ENCODE measurements at regions not wholly inside any gene's neighbourhood (a gene's known extent, or its start where the extent isn't known, plus 50 kb on each side); places are given as distances from the start of the nearest gene placed in this dataset.

DNA sequence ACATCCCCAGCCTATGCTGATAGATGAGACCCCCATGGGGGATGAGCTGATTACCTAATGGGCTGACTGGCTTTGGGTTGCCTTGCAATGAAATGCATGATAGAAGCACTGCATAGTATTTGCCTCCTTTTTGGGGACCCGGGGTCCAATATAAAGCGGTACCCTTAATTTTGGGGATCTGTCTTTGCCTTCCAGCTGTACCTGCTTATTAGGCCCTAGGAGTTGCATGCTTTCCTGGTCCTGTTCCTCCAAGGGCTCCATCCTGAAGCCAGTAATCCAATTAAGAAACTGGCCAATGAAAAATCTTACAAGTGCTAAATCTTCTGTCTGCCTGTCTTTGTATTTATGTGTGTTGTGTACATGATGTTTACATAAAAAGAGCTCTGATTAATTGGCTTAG lies 791.6 kb downstream of the TRIML1 start:
- H3K4me2 ChIP-seq (ENCODE audit: low read length) = no peak overlapping the region
- no peaks in the 10 kb centered on the region; the same call in 1 of the 2 replicates for H3K9me3 ChIP-seq (ENCODE audit: control insufficient read depth, insufficient read depth, low read length)
- TF ChIP-seq, protein P1, sequence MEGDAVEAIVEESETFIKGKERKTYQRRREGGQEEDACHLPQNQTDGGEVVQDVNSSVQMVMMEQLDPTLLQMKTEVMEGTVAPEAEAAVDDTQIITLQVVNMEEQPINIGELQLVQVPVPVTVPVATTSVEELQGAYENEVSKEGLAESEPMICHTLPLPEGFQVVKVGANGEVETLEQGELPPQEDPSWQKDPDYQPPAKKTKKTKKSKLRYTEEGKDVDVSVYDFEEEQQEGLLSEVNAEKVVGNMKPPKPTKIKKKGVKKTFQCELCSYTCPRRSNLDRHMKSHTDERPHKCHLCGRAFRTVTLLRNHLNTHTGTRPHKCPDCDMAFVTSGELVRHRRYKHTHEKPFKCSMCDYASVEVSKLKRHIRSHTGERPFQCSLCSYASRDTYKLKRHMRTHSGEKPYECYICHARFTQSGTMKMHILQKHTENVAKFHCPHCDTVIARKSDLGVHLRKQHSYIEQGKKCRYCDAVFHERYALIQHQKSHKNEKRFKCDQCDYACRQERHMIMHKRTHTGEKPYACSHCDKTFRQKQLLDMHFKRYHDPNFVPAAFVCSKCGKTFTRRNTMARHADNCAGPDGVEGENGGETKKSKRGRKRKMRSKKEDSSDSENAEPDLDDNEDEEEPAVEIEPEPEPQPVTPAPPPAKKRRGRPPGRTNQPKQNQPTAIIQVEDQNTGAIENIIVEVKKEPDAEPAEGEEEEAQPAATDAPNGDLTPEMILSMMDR (IDR thresholded peaks at IDR 0.05; ENCODE audit: low read depth, low read length, poor library complexity, severe bottlenecking) = no peak
- H3K9me2 ChIP-seq (replicated peaks; ENCODE audit: control insufficient read depth, low read length) = no peaks in the 10 kb centered on the region
- H4K20me1 ChIP-seq (ENCODE audit: control insufficient read depth, insufficient read depth, low read depth, low read length) = no peaks in the 10 kb centered on the region
- H3K79me2 ChIP-seq (ENCODE audit: control insufficient read depth, low read length) = no peaks in the 10 kb centered on the region
- no peaks in the 10 kb centered on the region for H3F3A ChIP-seq (ENCODE audit: control insufficient read depth, insufficient read depth)
- no peaks in the 10 kb centered on the region for H3K4me1 ChIP-seq (ENCODE audit: control insufficient read depth, low read length)
- H3K27me3 ChIP-seq (ENCODE audit: control insufficient read depth, low read length) = no peaks in the 10 kb centered on the region
- no peak overlapping the region for H3K27ac ChIP-seq (ENCODE audit: low read depth, low read length)
- no peaks in the 10 kb centered on the region for H3K36me3 ChIP-seq (ENCODE audit: control insufficient read depth, low read length)
- H3K4me3 ChIP-seq (ENCODE audit: low read length) = no peak overlapping the region

DNA sequence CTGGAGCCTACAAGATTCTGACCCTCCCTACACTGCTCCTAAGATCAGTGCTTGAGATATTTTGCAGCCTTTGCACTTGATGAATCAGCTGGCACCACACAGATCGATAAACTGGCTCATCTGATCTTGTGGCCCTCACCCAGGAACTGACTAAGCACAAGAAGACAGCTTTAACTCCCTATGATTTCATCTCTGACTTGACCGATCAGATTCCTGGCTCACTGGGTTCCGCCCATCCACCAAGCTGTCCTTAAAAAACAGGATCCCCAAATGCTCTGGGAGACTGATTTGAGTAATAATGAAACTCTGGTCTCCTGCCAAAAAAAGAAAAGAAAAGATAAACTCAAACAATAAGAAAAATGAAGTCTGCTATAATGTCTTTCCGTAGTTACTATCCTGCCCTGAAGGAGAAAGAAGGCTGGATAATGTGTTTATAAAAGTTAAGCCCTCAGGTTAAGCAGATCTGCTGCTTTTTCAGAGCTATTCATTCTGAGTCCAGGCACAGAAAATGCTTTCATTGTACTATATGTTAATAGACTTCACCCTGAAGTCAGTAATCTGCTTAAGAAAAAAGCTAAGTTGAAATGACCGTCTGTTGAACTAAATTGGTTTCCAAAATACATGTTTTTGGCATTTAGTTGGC lies 795.2 kb downstream of the TRIML1 start:
- no peak overlapping the region for H3K27ac ChIP-seq (ENCODE audit: low read depth, low read length)
- no peaks in the 10 kb centered on the region for H3K4me1 ChIP-seq (ENCODE audit: control insufficient read depth, low read length)
- H4K20me1 ChIP-seq (ENCODE audit: control insufficient read depth, insufficient read depth, low read depth, low read length) = no peaks in the 10 kb centered on the region
- TF ChIP-seq EZH2phosphoT487 (IDR thresholded peaks at IDR 0.05; ENCODE audit: borderline replicate concordance, low read length) = no peak
- TF ChIP-seq, protein P1 (IDR thresholded peaks at IDR 0.05; ENCODE audit: low read depth, low read length, poor library complexity, severe bottlenecking) = no peak
- no peaks in the 10 kb centered on the region for H3K36me3 ChIP-seq (ENCODE audit: control insufficient read depth, low read length)
- H3K4me2 ChIP-seq (ENCODE audit: low read length) = no peak overlapping the region
- H3K79me2 ChIP-seq (ENCODE audit: control insufficient read depth, low read length) = no peaks in the 10 kb centered on the region
- no peak overlapping the region for H3K4me3 ChIP-seq (ENCODE audit: low read length)
- no peaks in the 10 kb centered on the region for H3F3A ChIP-seq (ENCODE audit: control insufficient read depth, insufficient read depth)
- no peaks in the 10 kb centered on the region; the same call in 1 of the 2 replicates for H3K9me3 ChIP-seq (ENCODE audit: control insufficient read depth, insufficient read depth, low read length)
- H3K9me2 ChIP-seq (replicated peaks; ENCODE audit: control insufficient read depth, low read length) = no peaks in the 10 kb centered on the region
- no peaks in the 10 kb centered on the region for H3K27me3 ChIP-seq (ENCODE audit: control insufficient read depth, low read length)

DNA sequence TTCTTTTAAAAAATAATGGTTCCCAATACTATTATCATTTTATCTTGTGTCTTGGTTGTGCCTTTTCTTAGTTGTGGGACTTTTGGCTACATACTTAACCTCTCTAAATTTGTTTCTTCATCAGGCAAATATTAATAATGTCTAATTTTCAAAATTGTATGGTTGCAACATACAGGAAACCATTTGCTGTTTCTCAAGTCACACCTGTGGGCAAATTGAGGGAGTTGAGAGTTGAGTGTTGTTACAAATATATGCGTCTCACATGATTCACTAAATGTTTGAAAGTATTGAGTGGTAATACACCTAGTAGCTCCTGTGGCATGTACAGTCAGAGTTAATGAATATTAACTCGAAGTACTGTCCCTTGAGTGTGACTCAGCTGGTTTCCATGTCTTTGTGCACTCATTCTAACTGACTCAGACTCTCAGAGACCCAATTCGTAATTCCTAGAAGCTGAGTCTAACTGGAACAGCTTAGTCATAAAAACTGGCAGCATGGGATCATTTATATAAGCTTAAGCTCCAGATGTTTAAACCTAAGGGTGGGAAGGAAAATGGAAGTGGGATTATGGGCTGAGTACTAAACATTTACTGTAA lies 802.4 kb downstream of the TRIML1 start:
- Histone ChIP-seq H3F3A (ENCODE audit: control insufficient read depth, insufficient read depth) (no peaks in the 10 kb centered on the region), H3K27ac (ENCODE audit: low read depth, low read length) (no peak overlapping the region), H4K20me1 (ENCODE audit: control insufficient read depth, insufficient read depth, low read depth, low read length) (no peaks in the 10 kb centered on the region), H3K4me1 (ENCODE audit: control insufficient read depth, low read length) (no peaks in the 10 kb centered on the region), H3K9me2 (replicated peaks; ENCODE audit: control insufficient read depth, low read length) (no peaks in the 10 kb centered on the region), H3K36me3 (ENCODE audit: control insufficient read depth, low read length) (no peaks in the 10 kb centered on the region), H3K27me3 (ENCODE audit: control insufficient read depth, low read length) (no peaks in the 10 kb centered on the region), H3K4me3 (ENCODE audit: low read length) (no peak overlapping the region), H3K9me3 (ENCODE audit: control insufficient read depth, insufficient read depth, low read length) (no peaks in the 10 kb centered on the region), H3K79me2 (ENCODE audit: control insufficient read depth, low read length) (no peaks in the 10 kb centered on the region), H3K4me2 (ENCODE audit: low read length) (no peak overlapping the region)
- TF ChIP-seq, protein P1 (IDR thresholded peaks at IDR 0.05; ENCODE audit: low read depth, low read length, poor library complexity, severe bottlenecking) = no peak
- no peak for TF ChIP-seq EZH2phosphoT487 (IDR thresholded peaks at IDR 0.05; ENCODE audit: borderline replicate concordance, low read length)

Data from DOHH2 (cell line).